PFSK-1 (cell line): ENCODE measurements at regions not wholly inside any gene's neighbourhood (a gene's known extent, or its start where the extent isn't known, plus 50 kb on each side); places are given as distances from the start of the nearest gene placed in this dataset.

ENCODE experiments used
- FOXP2 ChIP-seq: optimal IDR thresholded peaks from 2 replicates; pipeline ENCODE3; 2011; ENCODE audit warnings: borderline replicate concordance, control low read depth, inconsistent platforms; ENCODE audit not compliant: insufficient read depth; ENCODE audit errors: extremely low read length, extremely low read depth
- POLR2AphosphoS5 ChIP-seq: IDR thresholded peaks from 2 replicates; pipeline ENCODE4 v1.6.1; 2012; ENCODE audit warnings: low read depth, mild to moderate bottlenecking, control low read depth, low read length, moderate library complexity
- REST ChIP-seq, 2 experiments: IDR thresholded peaks; 2 replicates each; pipeline versions ENCODE4 v1.6.1 to v1.8.0; 2011 to 2012; ENCODE audit warnings: low read depth in 2 of 2, low read length in 2 of 2, control low read depth in 1 of 2, inconsistent platforms in 1 of 2, mild to moderate bottlenecking in 1 of 2, moderate library complexity in 1 of 2; ENCODE audit not compliant: insufficient read depth in 1 of 2
- SIN3A ChIP-seq: IDR thresholded peaks from 2 replicates; pipeline ENCODE4 v1.6.1; 2012; ENCODE audit warnings: mild to moderate bottlenecking, low read length, moderate library complexity, borderline replicate concordance; ENCODE audit not compliant: insufficient read depth
- TAF1 ChIP-seq: IDR thresholded peaks from 2 replicates; pipeline ENCODE4 v1.6.1; 2012; ENCODE audit warnings: low read length, control low read depth, borderline replicate concordance; ENCODE audit not compliant: insufficient read depth

GRCh38 chr1:184272175-184272866, 114.5 kb upstream of the C1orf21 start:
- TF ChIP-seq TAF1 (no peak), POLR2AphosphoS5 (no peak), FOXP2 (no peak), REST (IDR thresholded peaks at IDR 0.05; ENCODE audit: insufficient read depth in 1 of 2, low read depth in 2 of 2, low read length in 2 of 2) (no peak), SIN3A (no peak)

GRCh38 chr1:184276416-184276815, 110.4 kb upstream of the C1orf21 start:
- TF ChIP-seq POLR2AphosphoS5 (no peak), FOXP2 (no peak), TAF1 (no peak), REST (IDR thresholded peaks at IDR 0.05; ENCODE audit: insufficient read depth in 1 of 2, low read depth in 2 of 2, low read length in 2 of 2) (no peak), SIN3A (no peak)

- TF ChIP-seq SIN3A: no peak
Measured at GRCh38 chr1:184279911-184280458, 106.8 kb upstream of the C1orf21 start.

- no peak for TF ChIP-seq POLR2AphosphoS5
- TF ChIP-seq REST (IDR thresholded peaks at IDR 0.05; ENCODE audit: insufficient read depth in 1 of 2, low read depth in 2 of 2, low read length in 2 of 2): no peak
- no peak for TF ChIP-seq TAF1
- TF ChIP-seq SIN3A: no peak
Measured at GRCh38 chr1:184283999-184284398, 102.8 kb upstream of the C1orf21 start.

- TF ChIP-seq TAF1: no peak
- TF ChIP-seq FOXP2: no peak
Measured at GRCh38 chr1:184284900-184285299, 101.9 kb upstream of the C1orf21 start.

GRCh38 chr1:184285401-184286087, 101.3 kb upstream of the C1orf21 start:
- TF ChIP-seq SIN3A: no peak
- TF ChIP-seq FOXP2: no peak
- no peak for TF ChIP-seq TAF1
- TF ChIP-seq POLR2AphosphoS5: no peak
- TF ChIP-seq REST (IDR thresholded peaks at IDR 0.05; ENCODE audit: insufficient read depth in 1 of 2, low read depth in 2 of 2, low read length in 2 of 2): no peak
